Thyroid gland (tissue), 4 donors: ENCODE measurements at regions not wholly inside any gene's neighbourhood (a gene's known extent, or its start where the extent isn't known, plus 50 kb on each side); places are given as distances from the start of the nearest gene placed in this dataset.

Experiments
- CTCF ChIP-seq, 6 experiments: fragments of 200-600 bp in 3 of 6; fragments of 450-650 bp in 3 of 6; sonication (generic) in 3 of 6; IDR thresholded peaks; one replicate each; pipeline ENCODE4 v1.5.1; 2016 to 2019; ENCODE audit warnings: antibody characterized with exemption in 6 of 6, mild to moderate bottlenecking in 2 of 6, inconsistent platforms in 1 of 6, moderate library complexity in 1 of 6
- POLR2A ChIP-seq, 2 donors: fragments of 450-650 bp; IDR thresholded peaks; one replicate each; pipeline ENCODE4 v1.6.1; 2017; ENCODE audit warnings: antibody characterized with exemption in 2 of 2, mild to moderate bottlenecking in 2 of 2, moderate library complexity in 1 of 2

GRCh38 chr6:100289285-100289684, 175.4 kb downstream of the SIM1 start:
- no peak for TF ChIP-seq CTCF (IDR thresholded peaks at IDR 0.05)
- no peak for TF ChIP-seq POLR2A (IDR thresholded peaks at IDR 0.05)
